NB4 (cell line): ENCODE measurements at regions not wholly inside any gene's neighbourhood (a gene's known extent, or its start where the extent isn't known, plus 50 kb on each side); places are given as distances from the start of the nearest gene placed in this dataset.

Experiments
- MYC ChIP-seq: IDR thresholded peaks from 2 replicates; pipeline ENCODE4 v1.6.1; 2011; ENCODE audit warnings: low read depth, low read length
- POLR2A ChIP-seq: IDR thresholded peaks from 2 replicates; pipeline ENCODE4 v1.6.1; 2011; ENCODE audit warnings: mild to moderate bottlenecking; ENCODE audit not compliant: insufficient read length; ENCODE audit errors: extremely low read depth
- TF ChIP-seq, protein P1 (sequence below): IDR thresholded peaks from one replicate; pipeline ENCODE4 v1.5.1; 2012; ENCODE audit warnings: low read depth, low read length

DNA sequence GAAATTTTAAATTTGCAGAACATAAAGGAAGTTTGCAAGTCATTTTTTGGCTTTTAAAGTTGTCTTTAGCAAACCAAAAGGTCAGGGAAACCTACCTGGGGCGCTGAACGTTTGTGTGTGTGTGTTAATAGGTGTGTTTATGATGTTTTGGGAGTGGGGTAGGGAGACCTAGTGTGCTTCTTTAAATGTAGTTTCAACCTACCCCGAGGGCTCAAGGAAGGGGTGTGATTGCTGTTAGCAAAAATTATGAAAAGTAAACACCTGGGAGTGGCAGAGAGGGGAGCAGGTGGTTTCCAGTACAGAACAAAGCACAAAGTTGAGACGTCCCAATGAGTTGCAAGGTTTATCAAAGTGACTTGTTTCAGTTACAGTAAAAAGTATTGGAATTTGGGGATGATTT, 58.7 kb upstream of the WDR26 start:
- TF ChIP-seq, protein P1, sequence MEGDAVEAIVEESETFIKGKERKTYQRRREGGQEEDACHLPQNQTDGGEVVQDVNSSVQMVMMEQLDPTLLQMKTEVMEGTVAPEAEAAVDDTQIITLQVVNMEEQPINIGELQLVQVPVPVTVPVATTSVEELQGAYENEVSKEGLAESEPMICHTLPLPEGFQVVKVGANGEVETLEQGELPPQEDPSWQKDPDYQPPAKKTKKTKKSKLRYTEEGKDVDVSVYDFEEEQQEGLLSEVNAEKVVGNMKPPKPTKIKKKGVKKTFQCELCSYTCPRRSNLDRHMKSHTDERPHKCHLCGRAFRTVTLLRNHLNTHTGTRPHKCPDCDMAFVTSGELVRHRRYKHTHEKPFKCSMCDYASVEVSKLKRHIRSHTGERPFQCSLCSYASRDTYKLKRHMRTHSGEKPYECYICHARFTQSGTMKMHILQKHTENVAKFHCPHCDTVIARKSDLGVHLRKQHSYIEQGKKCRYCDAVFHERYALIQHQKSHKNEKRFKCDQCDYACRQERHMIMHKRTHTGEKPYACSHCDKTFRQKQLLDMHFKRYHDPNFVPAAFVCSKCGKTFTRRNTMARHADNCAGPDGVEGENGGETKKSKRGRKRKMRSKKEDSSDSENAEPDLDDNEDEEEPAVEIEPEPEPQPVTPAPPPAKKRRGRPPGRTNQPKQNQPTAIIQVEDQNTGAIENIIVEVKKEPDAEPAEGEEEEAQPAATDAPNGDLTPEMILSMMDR: no peak
- TF ChIP-seq POLR2A (no peak), MYC (no peak)
